GM21447 (cell line): ENCODE measurements at regions not wholly inside any gene's neighbourhood (a gene's known extent, or its start where the extent isn't known, plus 50 kb on each side); places are given as distances from the start of the nearest gene placed in this dataset.
"Not testable (repeated sequence)": the region's sequence is repeated elsewhere in the genome, so short reads cannot be mapped to it uniquely, and the experiment has no call there.

ENCODE experiments used
- ATAC-seq: cut with Tn5 transposase; IDR thresholded peaks from one replicate; pipeline ENCODE4 v1.9.1; 2021; ENCODE audit not compliant: unreplicated experiment

DNA sequence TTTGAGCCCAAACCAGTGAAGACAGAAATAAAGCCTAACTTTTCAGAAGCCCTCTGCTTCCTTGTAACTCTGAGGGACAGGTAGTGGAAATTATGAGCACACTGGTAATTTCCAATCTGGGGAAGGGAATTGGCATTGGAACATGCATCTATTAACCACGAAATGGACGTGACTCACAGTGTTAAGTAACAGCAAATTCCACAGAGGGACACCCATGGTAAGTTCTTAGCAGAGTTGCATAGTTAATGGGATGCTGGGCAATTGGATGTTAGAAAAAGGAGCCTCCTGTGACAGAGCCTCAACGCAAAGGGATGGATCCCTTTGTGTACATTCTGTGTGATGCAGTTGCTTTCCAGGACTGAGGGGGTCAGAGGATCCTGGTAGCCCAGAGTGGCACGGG lies 168.6 kb downstream of the SEMA6D start:
- ATAC-seq: no peak

DNA sequence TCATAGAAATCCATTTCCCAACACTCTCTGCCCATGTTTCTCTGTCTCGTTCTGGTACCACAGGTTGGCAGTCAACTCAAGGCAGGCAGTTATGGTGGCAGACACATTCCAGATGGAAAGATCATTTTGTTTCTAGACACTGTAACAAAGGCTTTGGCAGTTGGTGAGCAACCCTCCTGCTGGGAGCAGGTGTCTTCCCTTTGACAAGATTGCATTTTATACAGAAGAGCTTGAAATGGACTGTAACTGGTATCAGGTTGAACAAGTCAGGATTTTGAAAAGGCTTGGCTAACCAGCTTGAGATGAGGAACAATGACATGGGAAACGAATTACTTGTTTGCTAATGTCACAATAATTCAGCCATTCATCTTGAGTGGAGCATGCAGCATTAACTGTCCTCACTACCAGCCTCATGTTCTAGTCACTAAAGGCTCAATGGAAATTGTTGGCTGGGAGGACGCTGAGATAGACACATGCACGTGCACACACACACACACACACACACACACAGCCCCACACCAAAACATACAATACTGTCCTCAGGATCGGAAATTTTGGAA lies 170.0 kb downstream of the SEMA6D start:
- no peak for ATAC-seq

DNA sequence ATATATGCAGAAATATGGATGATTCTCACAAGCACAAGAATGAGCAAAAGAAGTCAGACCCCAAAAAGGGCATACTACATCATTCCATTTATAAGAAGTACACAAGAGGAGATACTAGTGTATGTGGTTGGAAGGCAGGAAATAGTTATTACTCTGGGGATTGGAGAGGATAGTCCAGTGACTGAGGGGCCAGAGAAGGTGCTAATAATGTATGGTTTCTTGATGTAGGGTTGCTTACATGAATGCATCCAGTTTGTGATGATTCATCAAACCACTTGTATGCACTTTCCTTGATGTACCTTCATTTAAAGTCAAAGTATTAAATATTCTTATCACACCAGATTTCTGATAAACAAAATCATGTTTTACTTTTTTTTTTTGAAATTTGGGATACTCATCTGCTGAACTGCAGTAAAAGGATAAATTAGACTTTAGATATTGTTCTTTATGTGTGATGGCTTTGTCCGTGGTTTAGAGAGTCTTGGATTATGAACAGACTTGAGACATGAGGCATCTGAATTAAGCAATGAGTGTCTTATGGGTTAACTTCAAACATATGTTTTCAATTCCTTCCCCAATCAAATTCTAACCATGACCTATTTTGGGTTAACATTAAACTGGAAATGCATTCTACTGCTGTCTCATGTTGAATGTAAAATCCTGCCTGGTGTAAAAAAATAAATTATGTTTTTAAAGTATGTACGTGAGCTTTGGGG lies 171.2 kb downstream of the SEMA6D start:
- no peak for ATAC-seq

DNA sequence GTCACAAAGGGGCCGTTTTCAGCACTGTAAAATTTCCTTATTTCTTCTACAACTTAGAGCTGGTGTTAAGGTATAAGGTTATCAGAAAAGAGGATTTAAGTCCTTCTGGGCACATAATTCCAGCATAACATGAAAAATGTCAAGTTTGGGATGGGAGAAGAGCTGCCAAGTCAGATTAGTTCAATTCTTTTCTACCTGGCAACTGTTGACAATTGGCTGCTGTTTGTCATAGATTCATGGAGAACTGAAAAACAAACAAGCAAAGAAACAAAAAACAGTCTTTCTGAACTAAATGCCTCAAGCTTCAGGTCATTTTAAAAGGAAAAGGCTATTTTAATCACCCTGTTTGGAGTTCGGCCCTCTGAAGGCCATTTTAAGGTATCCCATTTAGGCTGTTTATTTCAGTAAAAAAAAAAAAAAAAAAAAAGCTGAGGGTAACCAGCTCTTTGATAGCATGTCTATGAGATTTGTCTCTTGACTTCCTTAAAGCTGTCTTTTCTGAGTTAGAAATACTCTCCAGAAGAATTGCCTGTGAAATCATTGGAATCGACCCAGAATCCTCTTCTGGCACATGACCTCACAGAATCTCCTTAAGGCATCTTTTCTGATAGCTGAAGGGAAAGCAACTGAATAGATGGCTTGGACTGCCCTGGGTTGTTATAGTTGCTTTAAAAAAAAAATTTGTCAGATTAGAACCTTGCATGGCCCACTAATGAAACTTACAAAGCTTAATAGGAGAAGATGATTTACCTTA lies 173.3 kb downstream of the SEMA6D start:
- no peak for ATAC-seq

DNA sequence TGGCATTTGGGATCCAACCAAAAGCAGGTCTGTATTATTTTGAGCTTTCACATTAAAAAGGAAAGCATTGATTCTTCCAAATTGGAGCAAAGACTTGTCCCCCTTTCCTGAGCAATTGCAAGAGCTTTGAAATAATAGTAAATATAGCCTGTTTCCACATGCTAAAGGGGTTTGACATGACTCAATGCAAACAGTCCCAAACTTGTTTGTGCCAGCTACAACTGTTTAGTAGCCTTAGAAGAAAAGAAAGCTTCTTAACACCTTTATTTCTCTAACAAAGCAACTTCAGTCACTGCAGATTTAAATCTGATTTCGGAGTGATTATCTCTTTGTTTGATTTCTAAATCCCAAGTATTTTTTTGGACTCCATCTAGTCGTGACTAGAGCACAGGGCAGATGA lies 180.2 kb downstream of the SEMA6D start:
- ATAC-seq: no peak

DNA sequence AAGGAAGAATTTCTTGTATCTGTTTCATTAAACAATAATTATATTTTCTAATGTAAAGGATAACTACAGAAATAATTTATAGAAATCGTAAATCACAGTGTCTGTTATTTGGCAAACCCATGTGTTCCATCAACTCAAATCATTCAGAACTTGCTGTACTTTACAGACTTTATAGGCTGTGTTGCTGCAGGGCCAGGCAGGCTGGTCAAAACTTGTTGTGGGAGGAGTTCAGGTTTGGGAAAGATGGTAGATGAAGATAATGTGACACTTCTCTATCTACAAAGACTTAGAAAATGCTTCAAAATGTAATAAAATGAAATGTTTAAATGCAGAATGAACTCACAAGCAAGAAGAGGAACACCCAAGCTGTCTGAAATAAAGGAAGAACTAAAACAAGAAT lies 183.4 kb downstream of the SEMA6D start:
- ATAC-seq: no peak

DNA sequence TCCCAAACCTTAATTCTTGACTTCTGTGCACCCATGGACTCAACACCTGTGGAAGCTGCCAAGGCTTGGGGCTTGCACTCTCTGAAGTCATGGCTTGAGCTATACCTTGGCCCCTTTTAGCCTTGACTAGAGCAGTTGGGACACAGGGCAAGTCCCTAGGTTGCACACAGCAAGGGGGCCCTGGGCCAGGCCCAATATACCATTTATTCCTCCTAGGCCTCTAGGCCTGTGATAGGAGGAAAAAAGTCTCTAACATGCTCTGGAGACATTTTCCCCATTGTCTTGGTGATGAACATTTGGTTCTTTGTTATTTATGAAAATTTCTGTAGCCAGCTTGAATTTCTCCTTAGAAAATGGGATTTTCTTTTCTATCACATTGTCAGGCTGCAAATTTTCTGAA lies 186.1 kb downstream of the SEMA6D start:
- no peak for ATAC-seq

DNA sequence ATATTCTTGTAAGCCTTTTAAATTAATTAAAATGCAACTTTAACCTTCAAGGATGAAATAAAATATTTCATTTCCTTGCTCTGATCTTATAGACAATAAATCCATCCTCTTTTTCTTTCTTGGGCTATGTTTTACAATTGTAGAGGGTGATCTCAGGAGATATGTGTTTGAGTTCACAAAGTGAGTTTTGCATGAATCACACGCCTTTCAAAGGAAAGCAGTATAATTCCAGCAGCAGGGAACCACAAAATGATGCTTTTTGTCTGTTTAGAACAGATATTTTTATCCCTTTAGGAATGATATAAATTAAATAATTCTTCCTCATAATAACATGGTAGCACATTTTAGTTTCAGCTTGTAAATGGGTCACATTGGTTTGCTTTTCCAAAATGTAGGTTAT lies 191.2 kb downstream of the SEMA6D start:
- ATAC-seq: no peak

DNA sequence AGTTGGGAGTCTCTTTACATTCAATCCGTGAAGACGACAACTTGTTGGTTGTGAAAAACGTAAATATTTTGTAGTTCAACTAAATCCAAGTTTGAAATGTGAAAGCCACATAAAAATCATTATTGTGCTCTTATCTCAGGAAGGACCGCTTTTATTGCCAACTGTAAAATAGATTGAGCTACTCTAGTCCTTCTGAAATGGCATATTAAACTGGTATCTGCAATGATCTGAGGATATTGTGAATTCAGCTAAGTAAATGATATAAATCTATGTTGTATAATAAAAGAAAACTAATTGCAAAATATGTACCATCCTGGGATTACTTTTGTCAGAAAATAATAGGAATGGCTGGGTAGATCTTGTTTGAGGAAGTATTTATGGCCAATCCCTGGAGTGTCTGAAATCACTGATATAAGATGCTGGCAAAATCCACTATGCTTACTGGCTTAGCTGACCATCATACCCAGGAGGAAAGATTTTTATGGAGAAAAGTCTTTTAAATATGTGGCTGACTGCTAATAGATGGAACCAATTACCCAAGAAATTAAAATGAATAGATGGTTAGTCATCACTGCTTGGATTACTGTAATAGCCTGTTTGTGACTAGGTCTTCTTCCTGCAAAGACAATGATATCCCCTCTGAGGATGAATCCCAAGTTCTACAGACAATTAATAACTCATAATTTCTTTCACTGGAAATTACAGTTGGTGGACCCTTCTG lies 191.8 kb downstream of the SEMA6D start:
- no peak for ATAC-seq

DNA sequence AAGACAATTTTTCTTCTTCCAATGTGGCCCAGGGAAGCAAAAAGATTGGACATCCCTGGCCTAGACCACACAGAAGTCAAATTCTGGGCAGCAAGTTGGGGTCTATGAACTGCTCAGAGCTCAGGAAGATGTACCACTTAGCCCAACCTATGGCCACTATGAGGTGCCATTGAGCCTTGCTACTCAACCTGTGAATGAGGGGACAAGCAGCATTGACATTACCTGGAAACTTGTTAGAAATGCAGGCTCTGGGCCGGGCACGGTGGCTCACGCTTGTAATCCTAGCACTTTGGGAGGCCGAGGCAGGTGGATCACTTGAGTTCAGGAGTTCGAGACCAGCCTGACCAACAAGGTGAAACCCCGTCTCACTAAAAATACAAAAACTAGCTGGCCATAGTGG lies 195.6 kb downstream of the SEMA6D start:
- not testable (repeated sequence) for ATAC-seq

DNA sequence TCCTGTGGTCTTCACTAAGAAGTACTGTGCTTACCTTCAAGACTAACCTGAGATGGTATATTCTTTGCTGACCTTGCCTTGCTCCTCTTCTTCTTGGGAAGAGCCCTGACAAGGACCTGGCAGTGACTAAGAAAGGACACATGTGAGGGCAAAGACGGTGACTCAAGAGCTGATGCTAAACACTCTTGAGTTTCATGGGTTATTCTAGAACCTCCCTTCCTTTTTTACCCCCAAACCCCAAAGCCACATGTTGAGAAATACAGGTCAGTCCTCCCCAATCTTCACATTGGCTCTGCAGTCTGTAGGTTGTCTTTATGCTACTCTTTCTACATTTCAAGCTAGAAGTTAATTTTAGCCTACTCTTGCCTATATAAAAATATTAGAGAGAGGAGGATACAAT lies 200.6 kb downstream of the SEMA6D start:
- ATAC-seq: no peak

DNA sequence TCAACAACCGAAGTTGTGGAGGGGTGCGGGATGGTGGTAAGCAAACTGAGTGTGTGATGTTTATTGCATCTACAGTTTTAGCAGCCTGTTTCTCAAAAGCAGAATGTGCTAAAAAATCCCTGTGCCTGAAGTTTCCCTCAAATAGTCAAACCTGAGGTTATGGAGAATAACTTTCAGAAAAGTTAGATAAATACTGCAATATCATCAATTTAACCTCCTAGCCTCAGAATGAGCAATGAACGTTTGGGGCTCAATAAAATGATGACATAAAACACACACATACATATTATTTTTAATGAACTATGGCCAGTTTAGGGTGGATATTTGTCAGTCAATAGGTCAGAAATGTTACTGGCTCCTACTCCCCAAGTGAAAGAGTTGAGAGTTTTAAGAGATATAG lies 201.6 kb downstream of the SEMA6D start:
- no peak for ATAC-seq

DNA sequence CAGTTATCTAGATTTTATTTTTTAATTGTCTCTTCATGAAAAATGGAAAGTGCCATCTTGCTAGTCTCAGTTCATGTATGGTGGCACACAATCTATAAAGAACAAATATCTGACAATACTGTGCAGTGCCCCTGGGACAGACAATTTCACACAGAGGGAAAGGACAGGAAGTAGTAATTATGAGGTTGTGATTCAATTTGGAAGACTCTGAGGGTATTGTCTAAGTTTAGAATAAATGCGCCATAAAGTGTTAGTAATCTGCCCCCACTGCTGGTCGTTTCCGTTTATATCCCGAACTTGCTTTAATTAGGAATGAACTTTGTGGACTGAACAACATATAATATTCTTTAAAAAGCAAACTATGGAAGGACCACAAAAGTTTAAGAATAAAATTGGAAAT lies 196.4 kb upstream of the SLC24A5 start:
- ATAC-seq: no peak

DNA sequence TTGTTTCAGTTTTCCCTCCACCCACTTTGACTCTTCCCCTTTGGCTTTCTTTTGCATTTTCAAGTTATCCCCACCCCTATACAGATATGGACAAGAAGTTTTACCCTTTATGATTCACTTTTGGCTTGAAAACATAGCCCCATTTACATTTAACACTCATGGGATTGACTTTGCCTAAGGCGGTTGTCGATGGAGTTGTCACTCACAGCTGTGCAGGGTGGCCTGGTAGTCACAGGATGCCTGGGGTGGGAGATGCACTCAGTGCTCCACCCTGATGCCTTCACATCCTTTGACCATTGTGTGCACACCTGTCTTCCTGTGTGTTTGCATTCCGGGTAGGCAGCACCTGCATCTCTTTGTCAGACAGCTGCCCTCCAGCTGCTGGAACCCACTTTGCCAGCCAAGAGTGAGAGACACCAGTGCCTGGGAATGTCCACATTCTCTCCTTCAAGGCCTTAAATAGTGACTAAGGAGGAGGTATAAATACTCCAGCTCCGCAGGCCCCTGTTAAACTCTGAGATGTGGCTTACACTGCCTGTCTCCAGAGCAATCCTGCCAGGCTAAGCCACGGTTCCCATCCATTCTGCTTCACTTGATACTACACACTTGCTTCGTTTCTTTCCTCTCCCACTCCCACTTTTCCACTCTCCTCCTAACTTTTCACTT lies 191.5 kb upstream of the SLC24A5 start:
- no peak for ATAC-seq

DNA sequence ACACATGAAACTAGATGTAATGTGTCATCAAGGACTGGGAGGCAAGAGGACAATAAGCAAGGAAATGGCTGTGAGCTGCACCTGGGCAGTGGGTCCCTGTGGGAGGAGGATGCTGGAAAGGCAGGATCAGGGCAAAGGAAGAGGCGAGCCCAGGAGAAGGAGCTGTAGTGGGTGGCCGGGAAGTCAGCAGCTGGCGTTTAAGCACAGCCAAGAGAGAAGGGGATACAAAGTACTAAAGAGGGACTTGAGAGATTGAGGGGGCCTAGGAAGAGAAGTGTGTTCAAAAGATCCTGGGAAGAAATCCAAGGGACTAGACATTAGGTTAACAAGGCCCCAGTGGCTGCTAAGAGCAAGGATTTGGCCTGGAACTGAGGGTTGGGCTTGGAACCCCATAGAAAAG lies 188.5 kb upstream of the SLC24A5 start:
- ATAC-seq: no peak

DNA sequence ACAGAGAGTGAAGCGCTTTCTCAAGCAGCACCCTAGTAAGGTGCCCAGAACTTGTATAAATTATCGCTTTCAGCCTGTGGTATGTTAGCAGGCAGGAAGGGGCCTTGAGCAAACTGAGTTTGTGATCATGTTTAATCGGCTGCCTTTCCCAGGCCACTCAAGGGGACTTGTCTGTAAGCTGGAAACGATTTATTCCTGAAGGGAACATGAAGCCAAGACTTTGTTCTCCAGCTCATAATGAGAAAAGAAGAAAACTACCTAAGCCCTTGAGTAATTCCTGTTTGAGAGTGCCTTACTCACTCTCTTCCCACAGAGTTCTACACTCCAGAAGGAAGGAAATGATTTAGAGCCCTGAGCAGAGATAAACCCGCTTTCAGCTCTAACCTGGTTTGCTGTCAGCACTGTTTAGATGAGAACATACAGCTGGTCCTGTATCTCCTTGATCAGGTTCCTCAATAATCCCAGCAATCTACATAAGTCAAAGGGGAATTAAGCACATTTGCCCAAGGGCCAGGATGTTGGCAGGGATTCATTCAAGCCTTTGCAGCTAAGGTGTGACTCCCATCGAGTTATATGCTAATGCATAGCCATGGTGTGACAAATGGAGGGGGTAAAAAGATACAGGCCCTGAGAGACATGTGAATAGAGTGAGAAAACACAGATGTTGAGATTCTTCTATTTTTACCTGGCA lies 187.7 kb upstream of the SLC24A5 start:
- ATAC-seq: no peak

DNA sequence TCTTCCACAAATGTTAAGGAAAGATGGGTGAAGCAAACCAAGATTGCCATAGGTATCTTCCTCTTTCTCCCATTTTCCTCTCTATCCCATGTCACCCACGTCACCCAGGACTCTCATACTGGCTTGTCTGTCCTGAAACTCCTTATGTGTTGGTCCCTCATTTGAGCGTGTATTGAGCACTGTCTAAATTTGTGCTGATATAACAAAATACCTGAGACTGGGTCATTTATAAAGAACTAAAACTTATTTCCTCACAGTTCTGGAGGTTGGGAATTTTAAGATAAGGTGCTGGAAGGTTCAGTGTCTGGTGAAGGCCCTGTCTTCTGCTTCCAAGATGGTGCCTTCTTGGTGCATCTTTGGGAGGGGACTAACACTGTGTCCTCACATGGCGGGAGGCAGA lies 186.9 kb upstream of the SLC24A5 start:
- no peak for ATAC-seq

DNA sequence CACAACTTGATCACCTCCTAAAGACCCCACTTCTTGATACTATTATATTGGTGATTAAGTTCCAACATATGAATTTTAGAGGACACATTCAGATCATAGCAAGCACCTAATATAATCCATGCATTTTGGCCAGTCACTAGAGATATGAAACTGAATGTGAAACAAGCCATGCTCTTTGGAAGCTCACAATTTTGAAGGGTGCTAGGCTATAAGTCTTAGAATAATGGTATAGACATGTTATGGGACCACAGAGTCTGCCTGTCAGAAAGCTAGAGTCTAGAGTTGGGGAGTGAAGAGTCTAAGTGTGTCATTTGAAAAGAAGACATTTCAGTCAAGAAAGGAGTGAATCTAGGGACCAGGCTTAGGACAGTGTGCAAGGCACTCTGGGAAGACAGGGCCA lies 186.4 kb upstream of the SLC24A5 start:
- no peak for ATAC-seq

DNA sequence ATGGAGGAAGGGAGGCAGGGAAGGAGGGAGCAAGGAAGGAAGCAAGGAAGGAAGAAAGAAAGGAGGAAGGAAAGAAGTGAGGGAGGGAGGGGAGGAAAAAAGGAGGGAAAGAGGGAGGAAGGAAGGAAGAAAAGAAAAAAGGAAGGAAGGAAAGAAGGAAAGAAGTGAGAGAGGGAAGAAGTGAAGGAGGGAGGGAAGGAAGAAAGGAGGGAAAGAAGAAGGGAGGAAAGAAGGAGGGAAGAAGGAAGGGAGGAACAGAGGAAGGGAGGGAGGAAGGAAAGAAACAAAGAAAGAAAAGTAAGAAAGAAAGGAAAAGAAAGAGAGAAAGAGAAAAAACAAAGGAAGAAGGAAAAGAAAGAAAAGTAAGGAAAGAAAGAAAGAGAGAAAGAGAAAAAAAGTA lies 183.0 kb upstream of the SLC24A5 start:
- ATAC-seq: no peak

DNA sequence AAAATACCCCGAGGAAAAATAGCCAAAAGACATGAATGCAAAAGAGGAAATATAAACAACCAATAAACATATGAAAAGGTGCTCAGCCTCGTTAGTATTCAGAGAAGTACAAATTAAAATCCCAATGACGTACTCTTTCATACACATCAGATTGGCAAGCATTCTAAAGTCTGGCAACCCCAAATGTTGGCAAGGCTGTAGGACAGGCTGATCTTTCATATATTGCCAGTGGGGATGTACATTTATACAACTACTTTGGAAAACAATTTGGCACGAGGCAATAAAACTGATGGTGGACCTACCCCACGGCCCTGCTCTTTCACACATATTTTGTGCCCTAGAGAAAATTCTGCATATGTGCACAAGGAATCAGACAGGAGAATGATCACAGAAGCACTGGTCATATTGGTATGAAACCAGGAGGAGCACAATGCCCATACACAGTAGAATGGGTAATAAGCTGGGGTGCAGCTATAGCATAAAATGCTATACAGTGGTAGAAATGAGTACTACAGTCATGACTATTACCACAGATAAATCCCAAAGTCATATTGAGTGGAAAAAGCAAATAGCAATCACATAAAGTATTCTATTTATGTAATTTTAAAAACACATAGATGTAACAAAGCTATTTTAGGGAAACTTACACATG lies 176.0 kb upstream of the SLC24A5 start:
- ATAC-seq: no peak
